Gastrocnemius medialis (tissue), 4 donors: ENCODE measurements at regions not wholly inside any gene's neighbourhood (a gene's known extent, or its start where the extent isn't known, plus 50 kb on each side); places are given as distances from the start of the nearest gene placed in this dataset.
A peak's percentile ranks its signal among the peaks of the same experiment; 100 is the strongest.

Source experiments
- ATAC-seq, 2 donors: fragments of 150-250 bp; one replicate each; pipeline ENCODE4 v1.9.1; 2016
- DNase-seq, 2 donors: peaks; one replicate each; pipeline ENCODE4 v3.0.0-alpha.2; 2019
- H3K27ac ChIP-seq, 4 donors: fragments of 200-600 bp; sonication (generic); 1 replicate in 1 of 4; 2 replicates in 3 of 4; pipeline ENCODE4 v1.5.1; 2016 to 2018; ENCODE audit warnings: mild to moderate bottlenecking in 2 of 4, moderate library complexity in 1 of 4
- H3K27me3 ChIP-seq, 3 donors: fragments of 200-600 bp; sonication (generic) in 2 of 3; 1 replicate in 1 of 3; 2 replicates in 2 of 3; pipeline versions ENCODE4 v1.5.1 to v1.6.0; 2016 to 2019; ENCODE audit warnings: mild to moderate bottlenecking in 1 of 3, moderate library complexity in 1 of 3
- H3K36me3 ChIP-seq, 2 donors: fragments of 200-600 bp; sonication (generic) in 1 of 2; one replicate each; pipeline ENCODE4 v1.5.1; 2017 to 2018
- H3K4me1 ChIP-seq, 2 donors: fragments of 200-600 bp; sonication (generic) in 1 of 2; one replicate each; pipeline ENCODE4 v1.5.1; 2016 to 2017; ENCODE audit warnings: mild to moderate bottlenecking in 2 of 2
- H3K4me3 ChIP-seq, 4 donors: fragments of 200-600 bp; sonication (generic) in 3 of 4; 1 replicate in 1 of 4; 2 replicates in 3 of 4; pipeline ENCODE4 v1.5.1; 2016 to 2019; ENCODE audit warnings: mild to moderate bottlenecking in 2 of 4
- H3K9me3 ChIP-seq, 3 donors: fragments of 200-600 bp; sonication (generic) in 2 of 3; 1 replicate in 1 of 3; 2 replicates in 2 of 3; pipeline ENCODE4 v1.5.1; 2016 to 2019
- POLR2A ChIP-seq, 2 donors: fragments of 450-650 bp; IDR thresholded peaks; one replicate each; pipeline ENCODE4 v1.6.1; 2017; ENCODE audit warnings: antibody characterized with exemption in 2 of 2, mild to moderate bottlenecking in 2 of 2, moderate library complexity in 2 of 2
- in situ Hi-C, 4 donors: fragments of 200-750 bp; cut with MboI; loops; one replicate each; pipeline versions ENCODE4 v1.15.0 to v1.8.0; 2017; ENCODE audit warnings: low sequenced_read_pairs in 4 of 4
- intact Hi-C: fragments of 100-400 bp; cut with DNase I; formaldehyde crosslinking; loops from one replicate; pipeline ENCODE4 v1.15.1; 2023; ENCODE audit warnings: low total_unique reads
- TF ChIP-seq, protein P1 (sequence below), 5 experiments: fragments of 450-650 bp in 3 of 5; fragments of 200-600 bp in 2 of 5; sonication (generic) in 2 of 5; IDR thresholded peaks in 4 of 5; conservative IDR thresholded peaks in 1 of 5; 1 replicate in 4 of 5; 2 replicates in 1 of 5; pipeline ENCODE4 v1.5.1; 2016 to 2019; ENCODE audit warnings: antibody characterized with exemption in 5 of 5, mild to moderate bottlenecking in 3 of 5, moderate library complexity in 3 of 5

DNA sequence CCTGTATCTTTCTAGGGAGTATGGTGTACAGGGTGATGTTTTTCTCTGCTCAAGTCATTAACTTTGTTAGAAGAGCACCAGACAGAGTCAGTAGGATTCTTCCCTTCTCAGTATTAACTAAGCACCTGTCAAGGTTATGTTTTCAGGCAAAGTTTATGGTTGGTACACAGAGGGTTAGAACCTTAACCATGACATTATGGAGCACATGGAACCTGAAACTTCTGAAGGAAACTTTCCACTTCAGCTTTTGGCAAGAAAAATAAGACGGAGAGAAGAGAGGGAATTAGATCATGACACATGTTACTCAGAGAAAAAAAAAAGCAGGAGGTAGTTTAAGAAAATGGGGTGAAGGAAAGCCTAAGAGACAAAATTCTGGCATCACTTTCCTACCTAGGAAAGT, 112.9 kb upstream of the PDE7B start:
- H3K27me3 ChIP-seq, result no peaks in the 10 kb centered on the region
- no peaks in the 10 kb centered on the region for H3K4me1 ChIP-seq
- H3K4me3 ChIP-seq, result no peak overlapping the region
- in situ Hi-C loops, result no loop called here
- no peak for ATAC-seq
- DNase-seq, result no peak
- H3K9me3 ChIP-seq, result no peaks in the 10 kb centered on the region
- intact Hi-C loops, result no loop called here
- TF ChIP-seq, protein P1, sequence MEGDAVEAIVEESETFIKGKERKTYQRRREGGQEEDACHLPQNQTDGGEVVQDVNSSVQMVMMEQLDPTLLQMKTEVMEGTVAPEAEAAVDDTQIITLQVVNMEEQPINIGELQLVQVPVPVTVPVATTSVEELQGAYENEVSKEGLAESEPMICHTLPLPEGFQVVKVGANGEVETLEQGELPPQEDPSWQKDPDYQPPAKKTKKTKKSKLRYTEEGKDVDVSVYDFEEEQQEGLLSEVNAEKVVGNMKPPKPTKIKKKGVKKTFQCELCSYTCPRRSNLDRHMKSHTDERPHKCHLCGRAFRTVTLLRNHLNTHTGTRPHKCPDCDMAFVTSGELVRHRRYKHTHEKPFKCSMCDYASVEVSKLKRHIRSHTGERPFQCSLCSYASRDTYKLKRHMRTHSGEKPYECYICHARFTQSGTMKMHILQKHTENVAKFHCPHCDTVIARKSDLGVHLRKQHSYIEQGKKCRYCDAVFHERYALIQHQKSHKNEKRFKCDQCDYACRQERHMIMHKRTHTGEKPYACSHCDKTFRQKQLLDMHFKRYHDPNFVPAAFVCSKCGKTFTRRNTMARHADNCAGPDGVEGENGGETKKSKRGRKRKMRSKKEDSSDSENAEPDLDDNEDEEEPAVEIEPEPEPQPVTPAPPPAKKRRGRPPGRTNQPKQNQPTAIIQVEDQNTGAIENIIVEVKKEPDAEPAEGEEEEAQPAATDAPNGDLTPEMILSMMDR (IDR thresholded peaks at IDR 0.05 in 4 of 5, conservative IDR thresholded peaks at IDR 0.05 in 1 of 5), result no peak
- no peak for TF ChIP-seq POLR2A (IDR thresholded peaks at IDR 0.05)
- H3K27ac ChIP-seq, result no peak overlapping the region
- no peaks in the 10 kb centered on the region for H3K36me3 ChIP-seq

GRCh38 chr6:135739288-135739687, 112.2 kb upstream of the PDE7B start:
- ATAC-seq, result no peak
- H3K4me1 ChIP-seq, result no peaks in the 10 kb centered on the region
- intact Hi-C loops, result no loop called here

GRCh38 chr6:135740580-135740979, 110.9 kb upstream of the PDE7B start:
- intact Hi-C loops, result no loop called here
- H3K36me3 ChIP-seq, result no peaks in the 10 kb centered on the region
- DNase-seq, result no peak
- no peak overlapping the region for H3K27ac ChIP-seq
- H3K4me1 ChIP-seq, result no peaks in the 10 kb centered on the region
- ATAC-seq, result no peak
- H3K27me3 ChIP-seq, result no peaks in the 10 kb centered on the region
- no peaks in the 10 kb centered on the region for H3K9me3 ChIP-seq
- no peak overlapping the region for H3K4me3 ChIP-seq
- no peak for TF ChIP-seq POLR2A (IDR thresholded peaks at IDR 0.05)
- TF ChIP-seq, protein P1 (IDR thresholded peaks at IDR 0.05 in 4 of 5, conservative IDR thresholded peaks at IDR 0.05 in 1 of 5), result no peak
- in situ Hi-C loops, result no loop called here

More at GRCh38 chr6:135739288-135739687, 112.2 kb upstream of the PDE7B start:
- no peak overlapping the region for H3K27ac ChIP-seq
- no peak for DNase-seq
- no peaks in the 10 kb centered on the region for H3K9me3 ChIP-seq
- no peaks in the 10 kb centered on the region for H3K36me3 ChIP-seq
- TF ChIP-seq, protein P1 (IDR thresholded peaks at IDR 0.05 in 4 of 5, conservative IDR thresholded peaks at IDR 0.05 in 1 of 5), result no peak
- TF ChIP-seq POLR2A (IDR thresholded peaks at IDR 0.05), result no peak
- in situ Hi-C loops, result no loop called here
- H3K27me3 ChIP-seq, result no peaks in the 10 kb centered on the region
- no peak overlapping the region for H3K4me3 ChIP-seq

DNA sequence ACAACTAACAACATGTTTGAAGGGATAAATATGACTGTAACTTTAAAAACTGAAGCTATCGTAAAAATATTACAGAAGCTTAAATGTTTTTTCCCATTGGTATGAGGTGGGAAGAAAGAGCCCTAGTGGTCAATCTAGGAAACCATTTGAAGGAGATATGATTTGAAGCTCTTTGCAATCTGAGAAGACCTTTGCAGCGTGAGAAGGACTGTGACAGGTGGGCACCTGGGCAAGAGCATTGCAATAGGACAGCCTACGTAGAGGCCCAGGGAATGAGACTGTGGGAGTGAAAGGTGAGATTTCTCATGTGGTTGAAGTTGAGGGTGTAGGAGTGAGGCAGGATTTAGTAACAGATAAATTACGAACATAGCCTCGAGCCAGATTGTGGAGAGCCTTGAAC, 108.0 kb upstream of the PDE7B start:
- DNase-seq (no peak), ATAC-seq (no peak)
- no peak for TF ChIP-seq POLR2A (IDR thresholded peaks at IDR 0.05)
- TF ChIP-seq, protein P1 (IDR thresholded peaks at IDR 0.05 in 4 of 5, conservative IDR thresholded peaks at IDR 0.05 in 1 of 5), result peak in 1 of 5 experiments; percentile 12
- Histone ChIP-seq H3K4me1 (no peaks in the 10 kb centered on the region), H3K27me3 (no peaks in the 10 kb centered on the region), H3K9me3 (no peaks in the 10 kb centered on the region), H3K4me3 (no peak overlapping the region), H3K36me3 (no peaks in the 10 kb centered on the region), H3K27ac (no peak overlapping the region)
- intact Hi-C loops (no loop called here), in situ Hi-C loops (no loop called here)

- Histone ChIP-seq H3K27me3 (no peaks in the 10 kb centered on the region), H3K4me1 (no peaks in the 10 kb centered on the region), H3K4me3 (no peak overlapping the region), H3K27ac (no peak overlapping the region), H3K36me3 (no peaks in the 10 kb centered on the region), H3K9me3 (no peaks in the 10 kb centered on the region)
- ATAC-seq, result no peak
- DNase-seq, result no peak
- TF ChIP-seq POLR2A (IDR thresholded peaks at IDR 0.05), result no peak
- TF ChIP-seq, protein P1 (IDR thresholded peaks at IDR 0.05 in 4 of 5, conservative IDR thresholded peaks at IDR 0.05 in 1 of 5), result no peak
- in situ Hi-C loops (no loop called here), intact Hi-C loops (no loop called here)
These were observed 103.3 kb upstream of the PDE7B start for GRCh38 chr6:135748189-135748588.
